SU-DHL-6 (cell line): ENCODE measurements at regions not wholly inside any gene's neighbourhood (a gene's known extent, or its start where the extent isn't known, plus 50 kb on each side); places are given as distances from the start of the nearest gene placed in this dataset.

ENCODE experiments used
- H2AFZ ChIP-seq: fragments of 200-600 bp; sonication (generic); 2 replicates; pipeline ENCODE4 v1.6.1; 2014; ENCODE audit warnings: low read depth, mild to moderate bottlenecking, moderate library complexity, mixed read lengths, antibody characterized with exemption, low read length; ENCODE audit not compliant: severe bottlenecking
- H3F3A ChIP-seq: fragments of 200-600 bp; shearing (Covaris generic); 2 replicates; pipeline ENCODE4 v1.6.0; 2016; ENCODE audit warnings: antibody characterized with exemption, mild to moderate bottlenecking; ENCODE audit not compliant: insufficient read depth
- H3K27ac ChIP-seq: fragments of 200-600 bp; sonication (generic); 2 replicates; pipeline ENCODE4 v1.5.1; 2016; ENCODE audit warnings: low read depth, mild to moderate bottlenecking, low read length, moderate library complexity, mixed read lengths
- H3K27me3 ChIP-seq: fragments of 200-600 bp; sonication (generic), shearing (Covaris generic); 2 replicates; pipeline ENCODE4 v1.6.0; 2014; ENCODE audit warnings: mild to moderate bottlenecking, low read length
- H3K36me3 ChIP-seq: fragments of 200-600 bp; sonication (generic); 2 replicates; pipeline ENCODE4 v1.6.1; 2014; ENCODE audit warnings: mild to moderate bottlenecking, low read length, mixed read lengths
- H3K4me2 ChIP-seq: fragments of 300-600, 200-600 bp; shearing (Covaris generic), sonication (generic); 2 replicates; pipeline ENCODE4 v1.6.0; 2014; ENCODE audit warnings: low read length, low read depth, mild to moderate bottlenecking; ENCODE audit not compliant: poor library complexity, severe bottlenecking
- H3K4me3 ChIP-seq: fragments of 200-600 bp; sonication (generic); 2 replicates; pipeline ENCODE4 v1.5.1; 2014; ENCODE audit warnings: antibody characterized with exemption, low read length, mild to moderate bottlenecking, mixed read lengths; ENCODE audit not compliant: insufficient read depth, poor library complexity, severe bottlenecking
- H3K79me2 ChIP-seq: fragments of 200-600 bp; sonication (generic); 2 replicates; pipeline ENCODE4 v1.6.1; 2014; ENCODE audit warnings: mild to moderate bottlenecking, low read length, moderate library complexity; ENCODE audit not compliant: insufficient read depth
- H3K9ac ChIP-seq: fragments of 200-600 bp; sonication (generic); 2 replicates; pipeline ENCODE4 v1.7.0; 2014; ENCODE audit warnings: mild to moderate bottlenecking, low read length
- H3K9me2 ChIP-seq: fragments of 200-600 bp; sonication (generic); replicated peaks from 2 replicates; pipeline ENCODE4 v1.6.1; 2014; ENCODE audit warnings: low read length; ENCODE audit not compliant: insufficient read depth
- H3K9me3 ChIP-seq: fragments of 200-600 bp; sonication (generic); 2 replicates; pipeline ENCODE4 v1.6.1; 2014; ENCODE audit warnings: low read length, mixed read lengths; ENCODE audit not compliant: insufficient read depth
- H4K20me1 ChIP-seq: fragments of 200-600 bp; sonication (generic); 2 replicates; pipeline ENCODE4 v1.6.1; 2014; ENCODE audit warnings: low read depth, mild to moderate bottlenecking, antibody characterized with exemption, low read length, moderate library complexity, mixed read lengths
- CTCF ChIP-seq: fragments of 200-600 bp; sonication (generic); IDR thresholded peaks from one replicate; pipeline ENCODE4 v1.5.1; 2017; ENCODE audit warnings: antibody characterized with exemption, mild to moderate bottlenecking, low read length, moderate library complexity; ENCODE audit not compliant: insufficient read depth, poor library complexity, severe bottlenecking
- EZH2phosphoT487 ChIP-seq: fragments of 200-600 bp; sonication (generic), shearing (Covaris generic); conservative IDR thresholded peaks from 2 replicates; pipeline ENCODE4 v1.6.1; 2018; ENCODE audit warnings: mild to moderate bottlenecking, antibody characterized with exemption, low read length, moderate library complexity, mixed read lengths

DNA sequence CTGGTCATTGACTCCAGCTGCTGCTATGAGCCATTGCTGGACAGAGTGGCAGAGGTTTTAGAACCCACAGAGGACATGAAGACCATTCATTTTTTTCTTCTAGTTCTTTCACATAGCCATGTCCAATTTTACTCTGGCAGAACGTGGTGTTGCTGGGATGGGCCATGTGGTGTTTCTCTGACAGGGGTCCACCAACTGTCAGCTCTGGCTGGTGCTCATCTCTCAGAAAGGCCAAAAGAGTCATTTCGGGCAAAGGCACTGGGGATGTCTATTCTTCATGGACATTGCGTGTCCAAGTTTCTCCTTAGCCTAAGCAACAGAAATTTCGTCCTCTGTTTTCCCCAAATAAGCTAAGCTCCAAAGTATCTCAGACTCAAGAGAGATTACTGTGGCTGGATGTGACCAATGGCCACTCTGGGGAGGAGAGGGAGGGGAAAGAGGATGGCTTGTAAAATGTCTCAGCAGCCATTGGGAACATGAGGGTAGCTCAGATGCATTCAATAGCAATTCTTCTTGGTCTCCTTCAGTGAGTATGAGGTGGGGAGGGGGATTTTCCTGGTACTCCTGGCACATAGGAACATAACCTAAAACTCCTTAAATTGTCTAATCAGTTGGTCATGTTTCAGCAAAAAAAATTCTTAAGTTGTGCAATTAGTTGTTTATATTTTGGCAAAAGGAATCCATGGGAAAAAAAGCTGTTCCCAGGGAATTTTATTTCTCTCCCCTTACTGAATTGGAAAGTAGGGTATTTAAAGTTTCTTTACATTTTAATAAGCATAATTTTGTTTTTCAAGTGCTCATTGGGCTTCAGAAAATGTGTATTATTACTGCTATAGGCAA, 131.6 kb upstream of the MITF start:
- H4K20me1 ChIP-seq = no peaks in the 10 kb centered on the region
- no peak overlapping the region for H3K27ac ChIP-seq
- no peaks in the 10 kb centered on the region for H3K36me3 ChIP-seq
- H3K27me3 ChIP-seq = no peaks in the 10 kb centered on the region
- no peaks in the 10 kb centered on the region for H3K9me2 ChIP-seq
- H2AFZ ChIP-seq = no peak overlapping the region
- H3K9ac ChIP-seq = no peak overlapping the region
- H3K4me3 ChIP-seq = no peak overlapping the region
- no peaks in the 10 kb centered on the region for H3K9me3 ChIP-seq
- H3F3A ChIP-seq = no peaks in the 10 kb centered on the region
- no peaks in the 10 kb centered on the region for H3K79me2 ChIP-seq
- TF ChIP-seq CTCF (no peak), EZH2phosphoT487 (no peak)
- H3K4me2 ChIP-seq = no peak overlapping the region

DNA sequence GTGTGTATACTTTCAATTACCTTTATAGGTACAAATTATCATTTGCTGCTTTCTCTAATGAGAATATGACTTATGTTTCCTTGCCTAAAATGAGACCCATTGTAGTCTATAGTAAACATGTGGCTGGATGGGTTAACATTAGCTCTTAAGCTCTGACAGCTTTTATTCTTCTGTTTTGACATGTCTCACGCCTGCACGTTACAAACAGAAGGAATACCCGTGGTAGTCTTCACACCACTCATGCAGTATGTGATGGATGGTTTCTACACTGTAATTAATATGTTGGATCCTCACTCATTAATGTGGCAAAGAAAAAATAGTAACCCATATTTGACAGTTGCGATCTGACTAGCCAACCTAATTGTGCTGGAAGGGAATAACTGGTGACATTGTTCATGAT, 133.4 kb upstream of the MITF start:
- H3K27me3 ChIP-seq = no peaks in the 10 kb centered on the region
- H3K9ac ChIP-seq = no peak overlapping the region
- H4K20me1 ChIP-seq = no peaks in the 10 kb centered on the region
- H3K9me2 ChIP-seq = no peaks in the 10 kb centered on the region
- no peaks in the 10 kb centered on the region for H3K79me2 ChIP-seq
- no peak overlapping the region for H3K4me3 ChIP-seq
- H3F3A ChIP-seq = no peaks in the 10 kb centered on the region
- no peak overlapping the region for H3K27ac ChIP-seq
- H2AFZ ChIP-seq = no peak overlapping the region
- no peak overlapping the region for H3K4me2 ChIP-seq
- no peaks in the 10 kb centered on the region for H3K36me3 ChIP-seq
- TF ChIP-seq CTCF = no peak
- TF ChIP-seq EZH2phosphoT487 = no peak
- no peaks in the 10 kb centered on the region for H3K9me3 ChIP-seq

DNA sequence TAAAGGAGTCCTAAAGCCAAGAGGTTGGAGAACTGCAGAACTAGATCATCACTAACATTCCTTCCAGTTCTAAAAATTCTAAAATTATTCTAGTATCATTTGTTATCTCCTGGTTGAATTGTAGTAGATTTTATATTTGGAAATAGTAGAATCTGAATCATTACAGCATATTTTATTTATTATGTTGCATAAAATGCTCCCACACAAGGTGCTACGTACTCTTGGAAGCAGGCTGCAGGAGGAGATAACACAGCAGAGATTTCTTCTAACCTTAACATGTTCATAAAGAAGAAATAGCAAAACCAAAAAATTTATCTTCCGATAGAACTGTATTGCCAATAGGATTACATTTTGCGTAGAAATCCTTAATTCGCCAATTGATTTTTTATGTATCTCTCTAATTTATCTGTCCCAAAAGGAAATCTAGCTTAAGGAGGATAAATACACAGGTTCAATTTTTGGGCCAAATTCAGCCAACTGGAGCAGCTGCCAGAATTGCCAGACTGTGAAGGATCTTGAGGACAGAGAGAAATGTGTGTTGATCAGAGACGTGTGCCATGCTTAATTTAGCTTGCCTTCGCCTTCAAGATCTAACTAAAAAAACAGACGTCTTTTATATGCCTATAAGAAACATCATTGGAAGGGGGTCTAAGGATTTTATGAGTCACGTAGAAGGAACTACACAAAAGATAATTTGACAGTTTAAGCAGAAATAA, 134.4 kb upstream of the MITF start:
- Histone ChIP-seq H3K27me3 (no peaks in the 10 kb centered on the region), H3K27ac (no peak overlapping the region), H3F3A (no peaks in the 10 kb centered on the region), H3K9me3 (no peaks in the 10 kb centered on the region), H3K36me3 (no peaks in the 10 kb centered on the region), H3K9ac (no peak overlapping the region), H3K4me2 (no peak overlapping the region), H3K9me2 (no peaks in the 10 kb centered on the region), H2AFZ (no peak overlapping the region), H4K20me1 (no peaks in the 10 kb centered on the region), H3K4me3 (no peak overlapping the region), H3K79me2 (no peaks in the 10 kb centered on the region)
- no peak for TF ChIP-seq CTCF
- no peak for TF ChIP-seq EZH2phosphoT487
